ENCODE measurements at regions not wholly inside any gene's neighbourhood (a gene's known extent, or its start where the extent isn't known, plus 50 kb on each side); places are given as distances from the start of the nearest gene placed in this dataset.

GRCh38 chrX:142005532-142005931 lies 101.8 kb downstream of the MAGEC1 start:
- no peak for TF ChIP-seq CTCF (conservative IDR thresholded peaks at IDR 0.05)
- no peak for TF ChIP-seq EZH2 (IDR thresholded peaks at IDR 0.05; ENCODE audit: low read depth)

Data from PC-9 (cell line).